Peyer's patch (tissue), 4 donors: ENCODE measurements at regions not wholly inside any gene's neighbourhood (a gene's known extent, or its start where the extent isn't known, plus 50 kb on each side); places are given as distances from the start of the nearest gene placed in this dataset.

Source experiments
- POLR2A ChIP-seq, 2 donors: fragments of 450-650 bp; IDR thresholded peaks; one replicate each; pipeline ENCODE4 v1.5.1; 2017; ENCODE audit warnings: antibody characterized with exemption in 2 of 2, mild to moderate bottlenecking in 2 of 2, moderate library complexity in 2 of 2
- TF ChIP-seq, protein P1 (sequence below), 6 experiments: fragments of 450-650 bp in 4 of 6; fragments of 200-600 bp in 2 of 6; sonication (generic) in 1 of 6; IDR thresholded peaks; one replicate each; pipeline ENCODE4 v1.5.1; 2017 to 2019; ENCODE audit warnings: antibody characterized with exemption in 6 of 6, mild to moderate bottlenecking in 3 of 6, moderate library complexity in 1 of 6

DNA sequence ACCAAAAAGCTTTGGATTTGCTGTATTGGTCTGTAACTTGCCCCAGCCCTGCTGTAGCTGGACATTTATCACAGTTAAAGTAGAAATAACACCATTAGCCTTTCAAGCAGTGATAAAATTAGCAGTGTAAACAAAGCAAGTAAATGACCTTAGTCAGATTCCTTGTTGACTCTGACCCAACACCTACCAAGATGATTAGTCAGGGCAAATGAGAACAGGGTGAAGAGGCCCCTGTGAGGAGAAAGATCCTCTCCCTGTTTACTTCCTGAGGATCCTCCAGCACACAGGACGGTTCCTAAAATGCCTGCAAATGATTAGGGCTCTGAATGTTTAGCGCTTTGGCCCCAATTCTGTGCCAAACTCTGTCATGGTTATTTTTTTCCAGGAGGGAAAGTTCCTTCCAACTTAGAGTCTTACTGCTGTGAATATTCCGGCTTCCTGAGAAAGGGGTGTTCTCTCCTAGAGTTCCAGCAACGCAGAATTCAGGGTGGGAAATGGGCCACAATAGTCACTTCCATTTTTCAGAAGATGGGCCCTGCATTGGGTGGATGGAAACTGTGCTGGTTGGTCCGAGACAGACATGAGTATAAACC, 259.0 kb upstream of the MYOCD start:
- TF ChIP-seq, protein P1, sequence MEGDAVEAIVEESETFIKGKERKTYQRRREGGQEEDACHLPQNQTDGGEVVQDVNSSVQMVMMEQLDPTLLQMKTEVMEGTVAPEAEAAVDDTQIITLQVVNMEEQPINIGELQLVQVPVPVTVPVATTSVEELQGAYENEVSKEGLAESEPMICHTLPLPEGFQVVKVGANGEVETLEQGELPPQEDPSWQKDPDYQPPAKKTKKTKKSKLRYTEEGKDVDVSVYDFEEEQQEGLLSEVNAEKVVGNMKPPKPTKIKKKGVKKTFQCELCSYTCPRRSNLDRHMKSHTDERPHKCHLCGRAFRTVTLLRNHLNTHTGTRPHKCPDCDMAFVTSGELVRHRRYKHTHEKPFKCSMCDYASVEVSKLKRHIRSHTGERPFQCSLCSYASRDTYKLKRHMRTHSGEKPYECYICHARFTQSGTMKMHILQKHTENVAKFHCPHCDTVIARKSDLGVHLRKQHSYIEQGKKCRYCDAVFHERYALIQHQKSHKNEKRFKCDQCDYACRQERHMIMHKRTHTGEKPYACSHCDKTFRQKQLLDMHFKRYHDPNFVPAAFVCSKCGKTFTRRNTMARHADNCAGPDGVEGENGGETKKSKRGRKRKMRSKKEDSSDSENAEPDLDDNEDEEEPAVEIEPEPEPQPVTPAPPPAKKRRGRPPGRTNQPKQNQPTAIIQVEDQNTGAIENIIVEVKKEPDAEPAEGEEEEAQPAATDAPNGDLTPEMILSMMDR (IDR thresholded peaks at IDR 0.05), result no peak
- no peak for TF ChIP-seq POLR2A (IDR thresholded peaks at IDR 0.05)
